ENCODE measurements at regions not wholly inside any gene's neighbourhood (a gene's known extent, or its start where the extent isn't known, plus 50 kb on each side); places are given as distances from the start of the nearest gene placed in this dataset.

GRCh38 chr7:133201470-133201869 lies 51.4 kb upstream of the EXOC4 start (continued):
- TF ChIP-seq, protein P1, sequence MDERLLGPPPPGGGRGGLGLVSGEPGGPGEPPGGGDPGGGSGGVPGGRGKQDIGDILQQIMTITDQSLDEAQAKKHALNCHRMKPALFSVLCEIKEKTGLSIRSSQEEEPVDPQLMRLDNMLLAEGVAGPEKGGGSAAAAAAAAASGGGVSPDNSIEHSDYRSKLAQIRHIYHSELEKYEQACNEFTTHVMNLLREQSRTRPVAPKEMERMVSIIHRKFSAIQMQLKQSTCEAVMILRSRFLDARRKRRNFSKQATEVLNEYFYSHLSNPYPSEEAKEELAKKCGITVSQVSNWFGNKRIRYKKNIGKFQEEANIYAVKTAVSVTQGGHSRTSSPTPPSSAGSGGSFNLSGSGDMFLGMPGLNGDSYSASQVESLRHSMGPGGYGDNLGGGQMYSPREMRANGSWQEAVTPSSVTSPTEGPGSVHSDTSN (CRISPR knock-in tag; IDR thresholded peaks at IDR 0.05; ENCODE audit: low read depth) = no peak
- TF ChIP-seq, protein P1 (tag; conservative IDR thresholded peaks at IDR 0.05; ENCODE audit: low read depth) = no peak
- TF ChIP-seq ZNF589 (CRISPR knock-in tag; IDR thresholded peaks at IDR 0.05; ENCODE audit: low read depth) (no peak), GABPB1 (CRISPR knock-in tag; IDR thresholded peaks at IDR 0.05) (no peak), CHD2 (IDR thresholded peaks at IDR 0.05; ENCODE audit: low read depth, low read length) (no peak)
- TF ChIP-seq, protein P2, sequence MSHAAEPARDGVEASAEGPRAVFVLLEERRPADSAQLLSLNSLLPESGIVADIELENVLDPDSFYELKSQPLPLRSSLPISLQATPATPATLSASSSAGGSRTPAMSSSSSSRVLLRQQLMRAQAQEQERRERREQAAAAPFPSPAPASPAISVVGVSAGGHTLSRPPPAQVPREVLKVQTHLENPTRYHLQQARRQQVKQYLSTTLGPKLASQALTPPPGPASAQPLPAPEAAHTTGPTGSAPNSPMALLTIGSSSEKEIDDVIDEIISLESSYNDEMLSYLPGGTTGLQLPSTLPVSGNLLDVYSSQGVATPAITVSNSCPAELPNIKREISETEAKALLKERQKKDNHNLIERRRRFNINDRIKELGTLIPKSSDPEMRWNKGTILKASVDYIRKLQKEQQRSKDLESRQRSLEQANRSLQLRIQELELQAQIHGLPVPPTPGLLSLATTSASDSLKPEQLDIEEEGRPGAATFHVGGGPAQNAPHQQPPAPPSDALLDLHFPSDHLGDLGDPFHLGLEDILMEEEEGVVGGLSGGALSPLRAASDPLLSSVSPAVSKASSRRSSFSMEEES (CRISPR knock-in tag; IDR thresholded peaks at IDR 0.05) = no peak

DNA sequence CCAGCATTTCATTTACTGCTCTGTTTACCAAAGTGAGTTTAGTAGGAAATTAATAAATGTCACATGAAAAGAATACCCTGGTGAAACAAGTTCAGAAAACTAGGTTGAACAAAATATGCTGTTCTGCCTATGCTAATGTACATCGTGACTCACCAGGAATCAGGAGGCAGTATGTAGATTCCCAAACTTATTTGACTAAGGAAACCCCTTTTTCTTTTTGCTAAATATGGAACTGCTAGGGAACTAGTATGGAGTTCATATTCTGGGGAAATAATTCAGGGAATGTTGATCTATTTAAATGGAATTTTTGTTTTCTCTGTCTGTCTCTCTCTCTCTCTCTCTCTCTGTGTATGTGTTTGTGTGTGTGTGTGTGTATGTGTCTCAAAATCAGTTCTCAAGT lies 49.9 kb upstream of the EXOC4 start:
- H3K36me3 ChIP-seq (ENCODE audit: control insufficient read depth, insufficient read depth, low read length) = no peaks in the 10 kb centered on the region
- WGBS (ENCODE audit: insufficient coverage, low coverage, missing lambda C conversion rate) = 0% methylated on average over 1 of the region's 1 CpG
- ChIA-PET POLR2A (no interaction called here), CTCF (ENCODE audit: low intra/inter-chr PET ratio) (no interaction called here)
- H3K27ac ChIP-seq (ENCODE audit: extremely low read depth, low read depth, low read length) = no peak overlapping the region
- no TSS peak for BruUV-seq (replicated peaks)
- intact Hi-C loops (cut with micrococcal nuclease) (loop anchor here (10.0 kb wide), 1 partner anchor 268 kb away; no protein-coding TSS in a partner anchor), in situ Hi-C loops (cut with MboI) (no loop called here)
- no peaks in the 10 kb centered on the region for H3K4me1 ChIP-seq (replicated peaks in 1 of 2; ENCODE audit: control insufficient read depth in 2 of 2, insufficient read depth in 2 of 2, low read length in 2 of 2)
- no peak overlapping the region for H3K9ac ChIP-seq (ENCODE audit: insufficient read depth in 1 of 2, low read depth in 2 of 2, low read length in 2 of 2)
- H4K20me1 ChIP-seq (replicated peaks; ENCODE audit: control insufficient read depth, insufficient read depth, low read length) = no peaks in the 10 kb centered on the region
- no peak overlapping the region for H2AFZ ChIP-seq (ENCODE audit: low read depth, low read length)
- peaks cover 6 to 31% of the 10 kb centered on the region in 2 experiments; a peak in 4 of 5 replicates for H3K27me3 ChIP-seq (ENCODE audit: control insufficient read depth in 2 of 2, insufficient read depth in 2 of 2, low read length in 2 of 2)
- H3K4me2 ChIP-seq (ENCODE audit: insufficient read depth, low read length) = no peak overlapping the region
- no peak overlapping the region for H3K4me3 ChIP-seq
- FAIRE-seq (no peak), DNase-seq (ENCODE audit: extremely low read depth in 1 of 4, low spot score in 3 of 4) (no peak), ATAC-seq (no peak)
- H3K9me3 ChIP-seq (replicated peaks; ENCODE audit: control insufficient read depth, insufficient read depth, low read depth, low read length) = no peaks in the 10 kb centered on the region
- no peaks in the 10 kb centered on the region for H3K9me1 ChIP-seq (ENCODE audit: control insufficient read depth, insufficient read depth, low read length)
- no peaks in the 10 kb centered on the region for H3K79me2 ChIP-seq (ENCODE audit: control insufficient read depth, insufficient read depth, low read length)
- no peak for TF ChIP-seq HBP1 (CRISPR knock-in tag; IDR thresholded peaks at IDR 0.05)
- no peak for TF ChIP-seq SP1 (CRISPR knock-in tag; IDR thresholded peaks at IDR 0.05)
- no peak for TF ChIP-seq CUX1 (CRISPR knock-in tag; IDR thresholded peaks at IDR 0.05)
- TF ChIP-seq ZBTB1 (CRISPR knock-in tag; IDR thresholded peaks at IDR 0.05; ENCODE audit: borderline replicate concordance, low read depth) = no peak
- TF ChIP-seq RFX1 (IDR thresholded peaks at IDR 0.05) = no peak
